SK-N-SH (cell line): ENCODE measurements at regions not wholly inside any gene's neighbourhood (a gene's known extent, or its start where the extent isn't known, plus 50 kb on each side); places are given as distances from the start of the nearest gene placed in this dataset.

Experiments used
- CTCF ChIA-PET: fragments of 300-600, 350-600 bp; formaldehyde crosslinking; extraction: SDS; loops from one replicate; lab custom pipeline; 2021; lab: Yijun Ruan, JAX
- POLR2A ChIA-PET: fragments of 350-600 bp; sonication (Branson Sonifier 250); formaldehyde crosslinking; extraction: SDS; loops from one replicate; lab custom pipeline; 2020; ENCODE audit warnings: antibody characterized with exemption, inconsistent platforms; lab: Yijun Ruan, JAX
- DNase-seq: peaks from one replicate; pipeline ENCODE4 v3.0.0; 2012
- H2AFZ ChIP-seq: fragments of 200-600 bp; sonication (generic); 2 replicates; pipeline ENCODE4 v1.8.1; 2016; ENCODE audit warnings: antibody characterized with exemption, mild to moderate bottlenecking, low read depth
- H3F3A ChIP-seq: fragments of 200-600 bp; sonication (generic); replicated peaks from 2 replicates; pipeline ENCODE3; 2016; ENCODE audit warnings: antibody characterized with exemption, mild to moderate bottlenecking; ENCODE audit not compliant: insufficient read depth
- H3K27ac ChIP-seq, 2 experiments: fragments of 200-500 bp in 1 of 2; fragments of 200-600 bp in 1 of 2; sonication (Bioruptor generic) in 1 of 2; sonication (generic), shearing (Covaris generic) in 1 of 2; 2 replicates each; pipeline versions ENCODE4 v1.5.1 to v1.6.1; 2014 to 2016; ENCODE audit warnings: low read depth in 2 of 2, inconsistent platforms in 1 of 2, low read length in 1 of 2, mild to moderate bottlenecking in 1 of 2, mixed read lengths in 1 of 2
- H3K27me3 ChIP-seq: fragments of 200-600 bp; sonication (generic), shearing (Covaris generic); 2 replicates; pipeline ENCODE4 v1.6.1; 2016; ENCODE audit warnings: mixed run types; ENCODE audit not compliant: insufficient read depth
- H3K36me3 ChIP-seq, 2 experiments: fragments of 200-500 bp in 1 of 2; fragments of 200-600 bp in 1 of 2; sonication (Bioruptor generic) in 1 of 2; sonication (generic) in 1 of 2; replicated peaks in 1 of 2; 2 replicates each; pipeline versions ENCODE3 to v1.5.1; 2014 to 2016; ENCODE audit warnings: low read length in 1 of 2, mild to moderate bottlenecking in 1 of 2; ENCODE audit not compliant: insufficient read depth in 2 of 2, control insufficient read depth in 1 of 2
- H3K4me1 ChIP-seq, 2 experiments: fragments of 200-500 bp in 1 of 2; fragments of 200-600 bp in 1 of 2; sonication (Bioruptor generic) in 1 of 2; sonication (generic), shearing (Covaris generic) in 1 of 2; 2 replicates each; pipeline versions ENCODE4 v1.5.1 to v1.6.1; 2014 to 2016; ENCODE audit warnings: low read depth in 1 of 2, low read length in 1 of 2, mixed run types in 1 of 2; ENCODE audit not compliant: insufficient read depth in 2 of 2, control insufficient read depth in 1 of 2
- H3K4me2 ChIP-seq: fragments of 200-600 bp; sonication (generic), shearing (Covaris generic); 2 replicates; pipeline ENCODE4 v1.6.1; 2017; ENCODE audit warnings: mixed run types
- H3K4me3 ChIP-seq, 2 experiments: fragments of 200-500 bp in 1 of 2; fragments of 200-600 bp in 1 of 2; sonication (Bioruptor generic) in 1 of 2; sonication (generic), shearing (Covaris generic) in 1 of 2; 2 replicates each; pipeline versions ENCODE4 v1.5.1 to v1.8.1; 2014 to 2016; ENCODE audit warnings: low read depth in 2 of 2, inconsistent platforms in 1 of 2, low read length in 1 of 2, mild to moderate bottlenecking in 1 of 2, mixed read lengths in 1 of 2, moderate library complexity in 1 of 2
- H3K79me2 ChIP-seq: fragments of 200-600 bp; sonication (generic); 2 replicates; pipeline ENCODE4 v1.8.1; 2017; ENCODE audit warnings: mild to moderate bottlenecking; ENCODE audit not compliant: insufficient read depth
- H3K9ac ChIP-seq: fragments of 200-600 bp; sonication (generic); 2 replicates; pipeline ENCODE4 v1.6.1; 2017; ENCODE audit warnings: mixed run types
- H3K9me2 ChIP-seq: fragments of 200-600 bp; sonication (generic); 2 replicates; pipeline ENCODE4 v1.6.1; 2017; ENCODE audit warnings: mixed run types
- H3K9me3 ChIP-seq: fragments of 200-600 bp; sonication (generic); 2 replicates; pipeline ENCODE4 v1.6.1; 2017; ENCODE audit warnings: mixed run types, mild to moderate bottlenecking, moderate library complexity
- H4K20me1 ChIP-seq: fragments of 200-600 bp; sonication (generic); 2 replicates; pipeline ENCODE4 v1.6.1; 2017; ENCODE audit warnings: mild to moderate bottlenecking, mixed run types; ENCODE audit not compliant: insufficient read depth
- CHD2 ChIP-seq: fragments of 150-350 bp; IDR thresholded peaks from 2 replicates; pipeline ENCODE4 v1.6.1; 2018; ENCODE audit warnings: low read length; ENCODE audit not compliant: partially characterized antibody
- CTCF ChIP-seq: fragments of 200-600 bp; sonication (generic); IDR thresholded peaks from 2 replicates; pipeline ENCODE4 v1.6.1; 2017; ENCODE audit warnings: antibody characterized with exemption, mild to moderate bottlenecking, moderate library complexity
- EZH2phosphoT487 ChIP-seq: fragments of 200-600 bp; sonication (generic); IDR thresholded peaks from 2 replicates; pipeline ENCODE4 v1.6.1; 2017; ENCODE audit warnings: low read depth, mixed run types, mild to moderate bottlenecking, antibody characterized with exemption, moderate library complexity, borderline replicate concordance
- FOSL2 ChIP-seq: IDR thresholded peaks from 2 replicates; pipeline ENCODE4 v1.4.0; 2012; ENCODE audit warnings: low read depth, mild to moderate bottlenecking, moderate library complexity, borderline replicate concordance
- FOXJ3 ChIP-seq: sonication (generic); formaldehyde crosslinking; IDR thresholded peaks from 2 replicates; pipeline ENCODE4 v1.5.1; 2020; ENCODE audit warnings: mild to moderate bottlenecking, missing genetic modification reagents
- FOXM1 ChIP-seq: IDR thresholded peaks from 2 replicates; pipeline ENCODE4 v1.4.0; 2012; ENCODE audit warnings: low read depth, mild to moderate bottlenecking
- GATA2 ChIP-seq: sonication (generic); formaldehyde crosslinking; IDR thresholded peaks from 2 replicates; pipeline ENCODE4 v1.5.0; 2020; ENCODE audit warnings: mild to moderate bottlenecking, missing genetic modification reagents
- JUND ChIP-seq: IDR thresholded peaks from 2 replicates; pipeline ENCODE4 v1.4.0; 2012
- MEF2A ChIP-seq: IDR thresholded peaks from 2 replicates; pipeline ENCODE4 v1.4.0; 2012; ENCODE audit warnings: low read depth, borderline replicate concordance
- MXI1 ChIP-seq: IDR thresholded peaks from 2 replicates; pipeline ENCODE4 v1.6.1; 2012; ENCODE audit warnings: mild to moderate bottlenecking, low read depth, low read length, improper control_type of control experiment
- NFIC ChIP-seq: IDR thresholded peaks from 2 replicates; pipeline ENCODE4 v1.4.0; 2012; ENCODE audit warnings: borderline replicate concordance
- PBX3 ChIP-seq: IDR thresholded peaks from 2 replicates; pipeline ENCODE4; 2012
- RAD21 ChIP-seq: IDR thresholded peaks from 2 replicates; pipeline ENCODE4 v1.6.1; 2012; ENCODE audit warnings: mild to moderate bottlenecking, low read length
- RCOR1 ChIP-seq: fragments of 150-350 bp; IDR thresholded peaks from 2 replicates; pipeline ENCODE4 v1.6.1; 2017; ENCODE audit warnings: antibody characterized with exemption, low read length
- REST ChIP-seq: IDR thresholded peaks from 2 replicates; pipeline ENCODE4 v1.6.1; 2012; ENCODE audit warnings: mild to moderate bottlenecking, low read depth, low read length, moderate library complexity
- RFX5 ChIP-seq: IDR thresholded peaks from 2 replicates; pipeline ENCODE4 v1.6.1; 2012; ENCODE audit warnings: mild to moderate bottlenecking, improper control_type of control experiment, low read length
- SMC3 ChIP-seq: IDR thresholded peaks from 2 replicates; pipeline ENCODE4 v1.6.1; 2012; ENCODE audit warnings: low read depth, low read length, improper control_type of control experiment
- TAF1 ChIP-seq: IDR thresholded peaks from 2 replicates; pipeline ENCODE4 v1.6.1; 2012; ENCODE audit warnings: low read depth, mild to moderate bottlenecking, low read length, moderate library complexity, borderline replicate concordance
- USF2 ChIP-seq: fragments of 150-350 bp; IDR thresholded peaks from 2 replicates; pipeline ENCODE4 v1.6.1; 2017; ENCODE audit warnings: antibody characterized with exemption, low read length, low read depth, borderline replicate concordance
- YY1 ChIP-seq: IDR thresholded peaks from 2 replicates; pipeline ENCODE4 v1.4.0; 2012; ENCODE audit warnings: low read depth, mild to moderate bottlenecking
- WGBS: methylation state at CpG from one replicate; pipeline ENCODE4 v1.1.6; 2017; ENCODE audit warnings: low lambda C conversion rate; 5-methylcytosine and 5-hydroxymethylcytosine counted together

GRCh38 chr10:37476285-37476684 lies 350.9 kb downstream of the ANKRD30A start:
- H3K4me2 ChIP-seq: no peak overlapping the region
- H3K9ac ChIP-seq: no peak overlapping the region
- H3K27ac ChIP-seq: no peak overlapping the region
- no peak for DNase-seq
- H3F3A ChIP-seq: no peaks in the 10 kb centered on the region
- H3K27me3 ChIP-seq: no peaks in the 10 kb centered on the region
- no peaks in the 10 kb centered on the region for H4K20me1 ChIP-seq
- TF ChIP-seq RFX5 (no peak), PBX3 (no peak), REST (no peak), USF2 (no peak), CHD2 (no peak), GATA2 (no peak), JUND (no peak), FOXJ3 (CRISPR knock-in tag) (no peak), YY1 (no peak), EZH2phosphoT487 (no peak)
- no peak overlapping the region for H2AFZ ChIP-seq
- H3K4me3 ChIP-seq: no peak overlapping the region
- H3K79me2 ChIP-seq: no peaks in the 10 kb centered on the region
- H3K9me3 ChIP-seq: no peaks in the 10 kb centered on the region
- 3% methylated on average over 1 of the region's 1 CpG for whole genome bisulfite sequencing
- CTCF ChIA-PET: no interaction called here
- H3K36me3 ChIP-seq: no peaks in the 10 kb centered on the region
- H3K9me2 ChIP-seq: no peaks in the 10 kb centered on the region
- H3K4me1 ChIP-seq: no peaks in the 10 kb centered on the region
- POLR2A ChIA-PET: no interaction called here

- POLR2A ChIA-PET: no interaction called here
- no peaks in the 10 kb centered on the region for H3F3A ChIP-seq
- no peaks in the 10 kb centered on the region for H3K4me1 ChIP-seq
- WGBS: 48% methylated on average over 9 of the region's 9 CpGs
- no peaks in the 10 kb centered on the region for H4K20me1 ChIP-seq
- no peaks in the 10 kb centered on the region for H3K79me2 ChIP-seq
- H3K9ac ChIP-seq: no peak overlapping the region
- CTCF ChIA-PET: no interaction called here
- no peak for DNase-seq
- no peak overlapping the region for H3K4me2 ChIP-seq
- no peaks in the 10 kb centered on the region for H3K9me3 ChIP-seq
- no peak overlapping the region for H2AFZ ChIP-seq
- no peaks in the 10 kb centered on the region for H3K36me3 ChIP-seq
- no peak overlapping the region for H3K27ac ChIP-seq
- no peaks in the 10 kb centered on the region; the same call in 1 of the 2 replicates for H3K27me3 ChIP-seq
- H3K9me2 ChIP-seq: no peaks in the 10 kb centered on the region
- H3K4me3 ChIP-seq: no peak overlapping the region
- TF ChIP-seq RCOR1 (no peak), FOXJ3 (CRISPR knock-in tag) (no peak), PBX3 (no peak), CTCF (no peak), SMC3 (no peak), NFIC (no peak), RAD21 (no peak), FOXM1 (no peak), MXI1 (no peak), MEF2A (no peak), TAF1 (no peak), FOSL2 (no peak)
Measured at GRCh38 chr10:37474645-37475044, 349.2 kb downstream of the ANKRD30A start.
